Activated T-helper 2 cell treated with anti-CD3 and anti-CD28 coated beads, Interferon-gamma antibody, Interleukin-2, Interleukin-4, amounts not matched to agents 10 μg/mL and 5 μg/mL and 100 μg/mL, durations not matched to agents 14 hours and 24 hours and 36 hours (primary cell): ENCODE measurements at regions not wholly inside any gene's neighbourhood (a gene's known extent, or its start where the extent isn't known, plus 50 kb on each side); places are given as distances from the start of the nearest gene placed in this dataset.

Source experiments
- DNase-seq: peaks from one replicate; pipeline ENCODE4 v3.0.0; 2021; ENCODE audit warnings: low spot score
- H3K27ac Mint-ChIP-seq: one replicate; pipeline ENCODE4 v1.8.0; 2021; ENCODE audit warnings: mixed read lengths
- H3K27me3 Mint-ChIP-seq: one replicate; pipeline ENCODE4 v1.8.0; 2021; ENCODE audit warnings: low read depth, mixed read lengths
- H3K36me3 Mint-ChIP-seq: one replicate; pipeline ENCODE4 v1.8.0; 2021; ENCODE audit warnings: low read depth, mixed read lengths
- H3K4me1 Mint-ChIP-seq: one replicate; pipeline ENCODE4 v1.8.0; 2021; ENCODE audit warnings: low read depth, mixed read lengths
- H3K4me3 Mint-ChIP-seq: one replicate; pipeline ENCODE4 v1.8.0; 2021; ENCODE audit warnings: low read depth, mild to moderate bottlenecking, moderate library complexity, mixed read lengths
- H3K9me3 Mint-ChIP-seq: one replicate; pipeline ENCODE4 v1.8.0; 2021; ENCODE audit warnings: mixed read lengths
- intact Hi-C: fragments of 100-400 bp; cut with micrococcal nuclease; formaldehyde crosslinking; loops from one replicate; pipeline ENCODE4 v1.15.1; 2023

DNA sequence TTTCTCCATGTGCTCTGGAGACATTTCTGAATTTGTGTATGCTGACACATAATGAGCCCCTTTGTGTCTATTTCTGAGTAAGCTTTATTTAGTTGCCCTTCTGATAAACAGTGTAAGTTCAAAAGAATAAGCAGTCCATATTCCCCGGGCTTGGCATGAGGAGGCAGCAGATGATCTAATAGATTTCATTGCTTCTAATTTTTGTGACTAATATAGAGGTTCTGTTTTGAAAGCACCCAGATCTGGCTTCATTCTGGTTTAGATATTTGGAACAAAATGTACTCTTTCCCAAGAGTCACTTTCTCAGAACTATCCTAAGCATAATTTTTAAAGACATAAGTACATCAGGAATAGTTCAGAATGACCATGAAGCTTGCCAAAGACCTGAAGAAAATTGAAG lies 290.9 kb downstream of the BTG1 start:
- peaks cover 2% of the 10 kb centered on the region for H3K27me3 Mint-ChIP-seq
- no peak for DNase-seq
- intact Hi-C loops, result no loop called here
- peaks cover 2% of the 10 kb centered on the region for H3K36me3 Mint-ChIP-seq
- no peaks in the 10 kb centered on the region for H3K9me3 Mint-ChIP-seq
- H3K27ac Mint-ChIP-seq, result no peak overlapping the region
- H3K4me1 Mint-ChIP-seq, result peaks cover 14% of the 10 kb centered on the region
- no peak overlapping the region for H3K4me3 Mint-ChIP-seq

DNA sequence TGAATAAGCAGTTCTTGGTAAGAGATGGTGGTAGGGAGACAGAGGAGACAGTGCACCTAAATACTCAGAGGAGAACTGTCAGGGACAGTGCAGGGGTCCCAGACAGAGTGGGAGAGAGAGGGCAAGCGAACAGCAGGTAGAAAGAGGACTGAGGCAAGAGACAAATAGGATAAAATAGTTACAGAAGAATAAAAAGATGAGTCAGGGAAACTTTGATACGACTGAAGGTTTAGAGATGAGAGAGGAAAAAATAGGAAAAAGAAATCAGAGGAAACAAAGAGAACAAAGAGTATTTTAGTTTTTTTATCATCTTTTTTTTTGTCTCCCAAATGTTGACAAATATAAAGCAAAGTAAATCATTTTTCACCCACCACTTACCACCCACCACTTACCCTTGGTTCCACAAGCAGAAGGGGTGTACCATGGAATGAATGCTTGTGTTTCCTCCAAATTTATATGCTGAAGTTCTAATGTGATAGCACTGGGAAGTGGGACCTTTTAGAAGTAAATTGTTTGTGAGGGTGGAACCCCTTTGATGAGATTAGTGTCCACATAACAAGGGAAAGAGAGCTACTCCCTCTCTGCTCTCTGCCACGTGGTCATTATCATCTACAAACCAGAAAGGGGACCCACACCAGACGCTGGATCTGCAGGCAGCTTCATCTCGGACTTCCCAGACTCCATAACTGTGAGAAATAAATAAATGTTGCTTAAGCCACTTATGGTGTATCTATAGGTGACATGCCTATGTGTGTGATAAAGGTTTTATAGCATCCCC lies 292.1 kb downstream of the BTG1 start:
- no peak overlapping the region for H3K27ac Mint-ChIP-seq
- intact Hi-C loops, result no loop called here
- H3K27me3 Mint-ChIP-seq, result peaks cover 2% of the 10 kb centered on the region
- H3K36me3 Mint-ChIP-seq, result no peaks in the 10 kb centered on the region
- no peak for DNase-seq
- H3K4me1 Mint-ChIP-seq, result peaks cover 14% of the 10 kb centered on the region
- H3K9me3 Mint-ChIP-seq, result no peaks in the 10 kb centered on the region
- H3K4me3 Mint-ChIP-seq, result no peak overlapping the region

GRCh38 chr12:91852634-91853033 lies 293.0 kb downstream of the BTG1 start:
- DNase-seq, result no peak
- Mint-ChIP-seq H3K36me3 (no peaks in the 10 kb centered on the region), H3K27ac (no peak overlapping the region), H3K27me3 (peaks cover 2% of the 10 kb centered on the region), H3K4me1 (peaks cover 14% of the 10 kb centered on the region), H3K4me3 (no peak overlapping the region), H3K9me3 (no peaks in the 10 kb centered on the region)
- intact Hi-C loops, result loop anchor here (1.0 kb wide), 1 partner anchor 25 kb away; no protein-coding TSS in a partner anchor

DNA sequence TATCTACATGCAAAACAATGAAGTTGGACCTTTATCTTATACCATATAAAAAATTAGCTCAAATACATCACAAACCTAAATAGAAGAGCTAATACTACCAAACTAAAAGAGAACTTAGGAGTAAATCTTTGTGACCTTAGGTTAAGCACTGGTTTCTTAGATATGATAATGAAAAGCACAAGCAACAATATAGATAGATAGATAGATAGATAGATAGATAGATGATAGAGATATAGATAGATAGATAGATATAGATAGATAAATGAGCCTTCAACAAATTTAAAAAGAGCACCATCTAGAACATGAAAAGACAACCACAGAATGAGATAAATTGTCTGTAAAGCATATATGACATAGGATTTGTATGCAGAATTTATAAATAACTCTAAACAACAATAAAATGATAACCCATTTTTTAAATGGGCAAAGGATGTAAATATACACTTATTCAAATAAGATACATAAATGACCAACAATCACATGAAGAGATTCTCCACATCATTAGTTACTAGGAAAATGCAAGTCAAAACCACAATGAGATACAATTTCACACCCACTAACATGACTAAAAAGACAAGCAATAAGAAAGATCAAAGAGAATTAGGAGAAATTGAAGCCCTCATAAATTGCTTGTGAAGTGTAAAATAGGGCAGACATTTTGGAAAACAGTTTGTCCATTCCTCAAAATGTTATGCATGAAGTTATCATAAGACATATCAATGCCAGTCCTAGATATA lies 293.7 kb downstream of the BTG1 start:
- no peak overlapping the region for H3K27ac Mint-ChIP-seq
- intact Hi-C loops, result loop anchor here (1.0 kb wide), 1 partner anchor 25 kb away; no protein-coding TSS in a partner anchor
- H3K9me3 Mint-ChIP-seq, result no peaks in the 10 kb centered on the region
- no peak overlapping the region for H3K4me3 Mint-ChIP-seq
- H3K27me3 Mint-ChIP-seq, result peaks cover 2% of the 10 kb centered on the region
- peaks cover 14% of the 10 kb centered on the region for H3K4me1 Mint-ChIP-seq
- DNase-seq, result no peak
- no peaks in the 10 kb centered on the region for H3K36me3 Mint-ChIP-seq

- Mint-ChIP-seq H3K4me3 (no peak overlapping the region), H3K36me3 (no peaks in the 10 kb centered on the region), H3K9me3 (peaks cover 8% of the 10 kb centered on the region), H3K4me1 (peaks cover 1% of the 10 kb centered on the region), H3K27me3 (no peaks in the 10 kb centered on the region), H3K27ac (no peak overlapping the region)
- DNase-seq, result no peak
- intact Hi-C loops, result no loop called here
These were observed 299.1 kb downstream of the BTG1 start for GRCh38 chr12:91846466-91847055.

DNA sequence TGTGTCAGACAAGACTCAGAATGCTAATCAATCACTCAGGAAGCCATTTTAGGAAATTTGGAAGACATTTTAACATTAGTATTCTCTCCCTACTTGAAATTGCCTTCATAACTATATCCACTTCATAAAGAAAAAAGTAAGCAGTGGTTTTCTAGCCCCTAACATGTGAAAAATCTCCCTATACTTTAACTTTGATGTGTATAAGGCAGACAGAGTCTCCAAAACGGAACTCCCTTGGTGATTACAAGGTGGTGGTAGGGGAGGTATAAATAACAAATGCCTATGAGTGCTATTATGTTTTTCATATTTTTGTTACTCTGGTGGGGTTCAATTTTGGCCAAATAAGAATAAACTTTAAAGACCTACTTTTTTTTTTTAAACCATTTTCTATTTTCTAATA lies 300.3 kb downstream of the BTG1 start:
- H3K36me3 Mint-ChIP-seq, result no peaks in the 10 kb centered on the region
- intact Hi-C loops, result no loop called here
- H3K4me3 Mint-ChIP-seq, result no peak overlapping the region
- no peaks in the 10 kb centered on the region for H3K27me3 Mint-ChIP-seq
- H3K27ac Mint-ChIP-seq, result no peak overlapping the region
- H3K9me3 Mint-ChIP-seq, result peaks cover 8% of the 10 kb centered on the region
- H3K4me1 Mint-ChIP-seq, result no peaks in the 10 kb centered on the region
- DNase-seq, result no peak

GRCh38 chr12:91841822-91842221 lies 303.8 kb downstream of the BTG1 start:
- no peaks in the 10 kb centered on the region for H3K27me3 Mint-ChIP-seq
- H3K4me3 Mint-ChIP-seq, result no peak overlapping the region
- H3K9me3 Mint-ChIP-seq, result peaks cover 8% of the 10 kb centered on the region
- H3K4me1 Mint-ChIP-seq, result no peaks in the 10 kb centered on the region
- H3K27ac Mint-ChIP-seq, result no peak overlapping the region
- H3K36me3 Mint-ChIP-seq, result no peaks in the 10 kb centered on the region
- no peak for DNase-seq
- intact Hi-C loops, result no loop called here

DNA sequence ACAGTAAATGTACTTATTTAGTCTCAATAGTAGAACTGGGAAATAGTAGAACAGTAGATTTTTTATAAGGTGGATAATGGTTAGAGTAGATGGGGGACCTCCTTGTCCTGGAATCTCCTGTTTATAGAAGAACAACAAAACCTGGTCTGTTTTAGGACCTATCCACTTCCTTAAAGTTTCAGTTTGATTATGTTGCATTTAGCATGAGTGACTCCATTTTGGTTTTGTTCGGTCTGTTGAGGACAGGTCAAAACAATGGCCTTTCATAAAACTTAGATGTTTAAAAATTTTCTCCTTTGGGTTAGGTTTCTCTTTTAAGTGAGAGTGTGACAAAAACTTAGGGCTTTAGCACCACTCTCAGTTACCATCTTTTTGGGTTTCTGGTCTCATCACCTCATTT lies 308.9 kb downstream of the BTG1 start:
- Mint-ChIP-seq H3K36me3 (no peaks in the 10 kb centered on the region), H3K27ac (no peak overlapping the region), H3K4me3 (no peak overlapping the region), H3K27me3 (no peaks in the 10 kb centered on the region), H3K9me3 (no peaks in the 10 kb centered on the region), H3K4me1 (no peaks in the 10 kb centered on the region)
- DNase-seq, result no peak
- intact Hi-C loops, result no loop called here

GRCh38 chr12:91836264-91836663 lies 309.4 kb downstream of the BTG1 start:
- Mint-ChIP-seq H3K27ac (no peak overlapping the region), H3K4me3 (no peak overlapping the region), H3K36me3 (no peaks in the 10 kb centered on the region), H3K27me3 (no peaks in the 10 kb centered on the region), H3K4me1 (no peaks in the 10 kb centered on the region), H3K9me3 (no peaks in the 10 kb centered on the region)
- intact Hi-C loops, result no loop called here
- DNase-seq, result no peak

- no peak overlapping the region for H3K4me3 Mint-ChIP-seq
- H3K27me3 Mint-ChIP-seq, result no peaks in the 10 kb centered on the region
- intact Hi-C loops, result no loop called here
- no peak for DNase-seq
- no peaks in the 10 kb centered on the region for H3K36me3 Mint-ChIP-seq
- H3K9me3 Mint-ChIP-seq, result no peaks in the 10 kb centered on the region
- H3K4me1 Mint-ChIP-seq, result no peaks in the 10 kb centered on the region
- no peak overlapping the region for H3K27ac Mint-ChIP-seq
These were observed 310.0 kb downstream of the BTG1 start for GRCh38 chr12:91835693-91836092.

DNA sequence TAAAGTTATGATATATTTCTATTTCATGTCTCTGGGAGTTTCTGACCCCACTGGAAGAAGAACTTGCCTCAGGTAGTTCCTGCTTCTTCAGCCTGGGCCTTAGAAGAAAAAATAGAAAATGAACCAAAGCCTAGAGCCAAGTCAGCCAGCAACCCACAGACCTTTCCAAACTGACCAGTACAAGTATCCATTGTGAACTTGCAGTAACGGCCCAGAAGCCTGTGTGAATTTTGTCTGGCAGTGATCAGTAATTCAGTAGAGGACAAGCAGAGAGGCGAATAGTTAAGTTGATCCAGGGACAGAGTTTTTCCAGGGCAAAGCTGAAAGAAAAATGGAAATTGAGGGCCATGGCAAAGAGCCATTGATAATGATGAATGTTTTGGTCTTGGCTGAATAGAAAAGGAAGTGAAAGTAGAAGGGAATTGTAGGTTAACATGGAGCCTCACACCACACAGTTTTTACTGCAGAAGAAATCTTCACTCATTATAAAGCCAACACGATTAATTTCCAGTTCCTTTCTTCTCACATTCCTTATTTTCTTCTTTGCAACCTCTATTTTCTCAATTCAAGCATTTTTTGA lies 311.8 kb downstream of the BTG1 start:
- H3K27ac Mint-ChIP-seq, result no peak overlapping the region
- H3K36me3 Mint-ChIP-seq, result no peaks in the 10 kb centered on the region
- H3K4me3 Mint-ChIP-seq, result no peak overlapping the region
- H3K4me1 Mint-ChIP-seq, result no peaks in the 10 kb centered on the region
- DNase-seq, result no peak
- no peaks in the 10 kb centered on the region for H3K9me3 Mint-ChIP-seq
- no peaks in the 10 kb centered on the region for H3K27me3 Mint-ChIP-seq
- intact Hi-C loops, result no loop called here

- intact Hi-C loops, result no loop called here
- no peaks in the 10 kb centered on the region for H3K9me3 Mint-ChIP-seq
- DNase-seq, result no peak
- no peaks in the 10 kb centered on the region for H3K27me3 Mint-ChIP-seq
- H3K27ac Mint-ChIP-seq, result no peak overlapping the region
- H3K4me1 Mint-ChIP-seq, result no peaks in the 10 kb centered on the region
- no peaks in the 10 kb centered on the region for H3K36me3 Mint-ChIP-seq
- H3K4me3 Mint-ChIP-seq, result no peak overlapping the region
These were observed 319.6 kb downstream of the BTG1 start for GRCh38 chr12:91825999-91826398.

GRCh38 chr12:91824991-91825390 lies 320.7 kb downstream of the BTG1 start:
- no peak overlapping the region for H3K27ac Mint-ChIP-seq
- no peak overlapping the region for H3K4me3 Mint-ChIP-seq
- DNase-seq, result no peak
- no peaks in the 10 kb centered on the region for H3K4me1 Mint-ChIP-seq
- intact Hi-C loops, result no loop called here
- H3K36me3 Mint-ChIP-seq, result no peaks in the 10 kb centered on the region
- H3K27me3 Mint-ChIP-seq, result no peaks in the 10 kb centered on the region
- no peaks in the 10 kb centered on the region for H3K9me3 Mint-ChIP-seq
